NCI-H82 treated with DMSO at 0.1 percent for 48 hours (cell line): ENCODE measurements at regions not wholly inside any gene's neighbourhood (a gene's known extent, or its start where the extent isn't known, plus 50 kb on each side); places are given as distances from the start of the nearest gene placed in this dataset.

Experiments
- DNase-seq: peaks from one replicate; lab custom pipeline; 2025; ENCODE audit not compliant: unreplicated experiment; lab: John Stamatoyannopoulos, UW

- DNase-seq: peak; percentile 88
These were observed 630.6 kb upstream of the SEMA6A start for GRCh38 chr5:117204926-117205869.

GRCh38 chr5:117204404-117204803 lies 629.8 kb upstream of the SEMA6A start:
- DNase-seq: no peak

GRCh38 chr5:117203584-117203983 lies 629.0 kb upstream of the SEMA6A start:
- no peak for DNase-seq

- DNase-seq: no peak
These were observed 626.4 kb upstream of the SEMA6A start for GRCh38 chr5:117201001-117201400.

- DNase-seq: no peak
These were observed 620.5 kb upstream of the SEMA6A start for GRCh38 chr5:117195076-117195475.

- DNase-seq: no peak
These were observed 616.6 kb upstream of the SEMA6A start for GRCh38 chr5:117191251-117191650.

- DNase-seq: no peak
These were observed 615.2 kb upstream of the SEMA6A start for GRCh38 chr5:117189784-117190183.

- no peak for DNase-seq
These were observed 613.6 kb upstream of the SEMA6A start for GRCh38 chr5:117188211-117188610.

- DNase-seq: no peak
These were observed 612.1 kb upstream of the SEMA6A start for GRCh38 chr5:117186751-117187150.

GRCh38 chr5:117183326-117183725 lies 608.7 kb upstream of the SEMA6A start:
- no peak for DNase-seq

GRCh38 chr5:117182104-117182503 lies 607.5 kb upstream of the SEMA6A start:
- no peak for DNase-seq

- DNase-seq: no peak
These were observed 602.7 kb upstream of the SEMA6A start for GRCh38 chr5:117177302-117177701.

- DNase-seq: no peak
These were observed 590.4 kb upstream of the SEMA6A start for GRCh38 chr5:117165068-117165467.

- DNase-seq: no peak
These were observed 587.2 kb upstream of the SEMA6A start for GRCh38 chr5:117161718-117162335.

- no peak for DNase-seq
These were observed 585.8 kb upstream of the SEMA6A start for GRCh38 chr5:117160391-117160790.

GRCh38 chr5:117149312-117149711 lies 574.7 kb upstream of the SEMA6A start:
- DNase-seq: no peak

GRCh38 chr5:117144086-117144485 lies 569.5 kb upstream of the SEMA6A start:
- DNase-seq: no peak

GRCh38 chr5:117143406-117143805 lies 568.8 kb upstream of the SEMA6A start:
- DNase-seq: no peak

GRCh38 chr5:117138523-117138922 lies 563.9 kb upstream of the SEMA6A start:
- DNase-seq: no peak

GRCh38 chr5:117135851-117136250 lies 561.2 kb upstream of the SEMA6A start:
- DNase-seq: no peak

- no peak for DNase-seq
These were observed 558.6 kb upstream of the SEMA6A start for GRCh38 chr5:117133198-117133597.

GRCh38 chr5:117131876-117132275 lies 557.3 kb upstream of the SEMA6A start:
- no peak for DNase-seq
